Prostate gland (tissue), 2 donors: ENCODE measurements at regions not wholly inside any gene's neighbourhood (a gene's known extent, or its start where the extent isn't known, plus 50 kb on each side); places are given as distances from the start of the nearest gene placed in this dataset.

Source experiments
- DNase-seq: peaks from one replicate; pipeline ENCODE4 v3.0.0-alpha.2; 2019; ENCODE audit warnings: low spot score
- H3K27ac ChIP-seq, 2 donors: fragments of 200-600 bp; sonication (generic); 2 replicates each; pipeline ENCODE4 v1.5.1; 2017 to 2019
- H3K27me3 ChIP-seq: fragments of 200-600 bp; sonication (generic); replicated peaks from 2 replicates; pipeline ENCODE4 v1.5.1; 2019; ENCODE audit not compliant: insufficient read depth
- H3K36me3 ChIP-seq, 2 donors: fragments of 200-600 bp; sonication (generic); 1 replicate in 1 of 2; 2 replicates in 1 of 2; pipeline versions ENCODE4 v1.5.1 to v1.8.1; 2017 to 2019
- H3K4me1 ChIP-seq: fragments of 200-600 bp; sonication (generic); replicated peaks from 2 replicates; pipeline ENCODE4 v1.5.1; 2019
- H3K4me3 ChIP-seq, 2 donors: fragments of 200-600 bp; sonication (generic); 2 replicates each; pipeline ENCODE4 v1.5.1; 2017 to 2019
- H3K9me3 ChIP-seq: fragments of 200-600 bp; sonication (generic); 2 replicates; pipeline ENCODE4 v1.5.1; 2017
- POLR2A ChIP-seq: fragments of 450-650 bp; IDR thresholded peaks from one replicate; pipeline ENCODE4 v1.6.1; 2016; ENCODE audit warnings: antibody characterized with exemption, mild to moderate bottlenecking
- POLR2AphosphoS5 ChIP-seq: sonication (generic); formaldehyde crosslinking; IDR thresholded peaks from one replicate; pipeline ENCODE4 v1.6.1; 2017; ENCODE audit warnings: antibody characterized with exemption
- WGBS: methylation state at CpG from one replicate; pipeline ENCODE4 v1.1.5; 2018; 5-methylcytosine and 5-hydroxymethylcytosine counted together
- intact Hi-C: fragments of 100-400 bp; cut with DNase I; formaldehyde crosslinking; loops from one replicate; pipeline ENCODE4 v1.14.2; 2022
- TF ChIP-seq, protein P1 (sequence below), 4 experiments: fragments of 200-600 bp in 2 of 4; fragments of 450-650 bp in 2 of 4; sonication (generic) in 2 of 4; IDR thresholded peaks; 1 replicate in 3 of 4; 2 replicates in 1 of 4; pipeline ENCODE4 v1.5.1; 2016 to 2019; ENCODE audit warnings: antibody characterized with exemption in 4 of 4, mild to moderate bottlenecking in 2 of 4, moderate library complexity in 2 of 4

DNA sequence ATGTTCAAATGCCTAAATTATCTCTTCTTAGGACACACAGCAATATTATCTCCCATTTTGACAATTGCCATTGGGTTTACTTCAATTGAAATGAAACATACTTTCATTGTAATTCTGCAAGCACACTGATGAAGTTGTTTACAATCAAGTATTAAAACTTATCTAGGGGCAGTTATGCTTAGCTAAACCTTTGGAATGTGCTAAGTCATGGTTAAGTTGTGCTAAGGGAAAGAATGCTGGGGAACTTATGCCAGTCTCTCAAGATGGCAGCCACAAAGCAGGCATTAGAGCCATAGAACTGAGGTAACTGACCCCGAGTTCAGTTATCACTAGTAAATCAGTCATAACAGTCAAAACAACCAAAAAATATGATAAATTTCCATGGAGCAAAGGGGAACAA is 59.1 kb upstream of the NT5E start:
- Histone ChIP-seq H3K9me3 (no peaks in the 10 kb centered on the region), H3K27ac (no peak overlapping the region), H3K4me1 (no peaks in the 10 kb centered on the region), H3K36me3 (no peaks in the 10 kb centered on the region), H3K4me3 (no peak overlapping the region), H3K27me3 (no peaks in the 10 kb centered on the region)
- intact Hi-C loops: no loop called here
- TF ChIP-seq, protein P1, sequence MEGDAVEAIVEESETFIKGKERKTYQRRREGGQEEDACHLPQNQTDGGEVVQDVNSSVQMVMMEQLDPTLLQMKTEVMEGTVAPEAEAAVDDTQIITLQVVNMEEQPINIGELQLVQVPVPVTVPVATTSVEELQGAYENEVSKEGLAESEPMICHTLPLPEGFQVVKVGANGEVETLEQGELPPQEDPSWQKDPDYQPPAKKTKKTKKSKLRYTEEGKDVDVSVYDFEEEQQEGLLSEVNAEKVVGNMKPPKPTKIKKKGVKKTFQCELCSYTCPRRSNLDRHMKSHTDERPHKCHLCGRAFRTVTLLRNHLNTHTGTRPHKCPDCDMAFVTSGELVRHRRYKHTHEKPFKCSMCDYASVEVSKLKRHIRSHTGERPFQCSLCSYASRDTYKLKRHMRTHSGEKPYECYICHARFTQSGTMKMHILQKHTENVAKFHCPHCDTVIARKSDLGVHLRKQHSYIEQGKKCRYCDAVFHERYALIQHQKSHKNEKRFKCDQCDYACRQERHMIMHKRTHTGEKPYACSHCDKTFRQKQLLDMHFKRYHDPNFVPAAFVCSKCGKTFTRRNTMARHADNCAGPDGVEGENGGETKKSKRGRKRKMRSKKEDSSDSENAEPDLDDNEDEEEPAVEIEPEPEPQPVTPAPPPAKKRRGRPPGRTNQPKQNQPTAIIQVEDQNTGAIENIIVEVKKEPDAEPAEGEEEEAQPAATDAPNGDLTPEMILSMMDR (IDR thresholded peaks at IDR 0.05): no peak
- TF ChIP-seq POLR2A (no peak), POLR2AphosphoS5 (no peak)
- 86% methylated on average over 1 of the region's 1 CpG for WGBS
- DNase-seq: no peak

DNA sequence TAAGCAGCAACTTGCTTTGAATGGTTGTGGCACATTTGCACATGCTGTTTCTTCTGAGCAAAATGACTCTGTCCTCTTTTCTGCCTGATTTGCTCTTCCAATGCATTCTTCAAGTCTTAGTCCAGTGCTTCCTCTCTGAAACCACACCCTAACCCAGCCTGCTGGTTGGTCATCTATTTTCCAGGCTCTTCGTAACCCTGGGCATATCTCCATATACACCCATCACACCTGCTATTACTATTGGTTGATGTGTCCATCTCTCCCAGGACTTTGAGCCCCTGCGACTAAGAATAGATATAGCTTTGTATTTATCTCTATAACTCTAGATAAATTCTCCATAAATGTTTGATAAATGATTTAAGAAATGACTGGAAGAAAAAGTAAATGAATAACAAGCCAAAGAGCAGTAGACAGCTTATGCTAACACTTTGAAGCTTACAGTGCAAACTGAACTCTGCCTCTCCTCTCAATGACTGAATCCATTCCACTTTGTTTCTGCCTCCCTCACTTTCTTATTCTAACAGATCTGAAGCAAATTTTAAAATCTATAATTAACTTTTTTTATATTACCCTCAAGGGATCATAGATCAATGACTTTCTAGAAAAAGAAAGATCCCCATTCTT is 59.7 kb upstream of the NT5E start:
- TF ChIP-seq, protein P1 (IDR thresholded peaks at IDR 0.05): no peak
- TF ChIP-seq POLR2A (no peak), POLR2AphosphoS5 (no peak)
- H3K27me3 ChIP-seq: no peaks in the 10 kb centered on the region
- no peak overlapping the region for H3K27ac ChIP-seq
- no peaks in the 10 kb centered on the region for H3K4me1 ChIP-seq
- intact Hi-C loops: no loop called here
- no peaks in the 10 kb centered on the region for H3K36me3 ChIP-seq
- no peaks in the 10 kb centered on the region for H3K9me3 ChIP-seq
- 94% methylated on average over 2 of the region's 2 CpGs for WGBS
- DNase-seq: no peak
- H3K4me3 ChIP-seq: no peak overlapping the region

DNA sequence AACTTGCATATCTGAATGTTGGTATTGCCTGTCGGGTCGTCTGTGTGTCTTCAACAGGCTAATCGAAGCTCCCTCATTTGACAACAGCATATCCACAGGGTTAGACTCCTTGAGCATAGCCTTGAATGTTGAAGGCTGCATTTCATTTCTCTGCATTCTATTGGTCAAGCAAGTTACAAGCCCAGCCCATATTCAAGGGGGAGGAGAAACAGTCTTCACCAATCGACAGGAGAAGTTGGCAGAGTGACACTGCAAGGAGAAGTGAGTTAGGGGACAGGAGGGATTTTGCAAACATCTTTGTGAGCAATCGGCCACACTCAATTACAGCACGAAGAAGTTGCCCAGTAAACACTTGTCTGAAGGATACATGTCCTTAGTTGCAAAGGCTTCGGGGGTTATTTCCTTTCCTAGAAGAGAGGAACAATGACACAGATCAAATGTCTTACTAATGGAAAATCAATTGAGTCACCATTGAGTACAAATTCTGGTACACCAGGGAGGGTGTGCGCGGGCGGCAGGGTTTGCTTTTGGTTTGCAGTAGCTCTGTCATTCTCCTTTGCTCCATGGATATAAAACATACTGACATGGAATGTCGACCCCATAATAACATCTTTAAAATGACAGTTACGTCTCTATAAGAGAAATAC is 60.6 kb upstream of the NT5E start:
- Histone ChIP-seq H3K27me3 (no peaks in the 10 kb centered on the region), H3K27ac (no peak overlapping the region), H3K36me3 (no peaks in the 10 kb centered on the region), H3K4me3 (no peak overlapping the region), H3K4me1 (no peaks in the 10 kb centered on the region), H3K9me3 (no peaks in the 10 kb centered on the region)
- intact Hi-C loops: no loop called here
- 87% methylated on average over 12 of the region's 12 CpGs for WGBS
- no peak for DNase-seq
- no peak for TF ChIP-seq POLR2A
- TF ChIP-seq POLR2AphosphoS5: no peak
- TF ChIP-seq, protein P1 (IDR thresholded peaks at IDR 0.05): no peak

DNA sequence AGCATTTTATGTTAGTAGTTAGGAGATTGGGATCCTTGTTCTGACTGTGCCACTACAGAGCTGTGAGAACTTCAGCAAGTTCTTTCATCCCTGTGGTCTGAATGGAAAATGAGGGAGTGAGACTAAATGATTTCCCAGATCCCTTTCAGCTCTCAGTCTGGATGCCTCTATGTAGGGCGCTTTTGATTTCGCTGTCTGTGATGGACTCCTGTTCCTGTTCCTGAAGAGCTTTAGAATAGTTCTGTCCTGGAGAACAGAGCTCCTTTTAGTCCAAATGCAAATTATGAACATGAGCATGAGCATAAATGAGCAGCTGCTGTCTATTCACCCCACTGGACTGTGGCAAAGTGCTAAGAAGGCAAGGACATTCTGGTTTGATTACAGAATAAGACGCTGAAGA is 61.4 kb upstream of the NT5E start:
- Histone ChIP-seq H3K4me1 (no peaks in the 10 kb centered on the region), H3K9me3 (no peaks in the 10 kb centered on the region), H3K27me3 (no peaks in the 10 kb centered on the region), H3K4me3 (no peak overlapping the region), H3K36me3 (no peaks in the 10 kb centered on the region), H3K27ac (no peak overlapping the region)
- WGBS: 98% methylated on average over 3 of the region's 3 CpGs
- DNase-seq: no peak
- intact Hi-C loops: no loop called here
- TF ChIP-seq POLR2A (no peak), POLR2AphosphoS5 (no peak)
- TF ChIP-seq, protein P1 (IDR thresholded peaks at IDR 0.05): no peak
